Stimulated activated CD8-positive, alpha-beta memory T cell treated with anti-CD3 and anti-CD28 coated beads, Interleukin-15, amount 100 ng/mL, for 48 hours (primary cell): ENCODE measurements at regions not wholly inside any gene's neighbourhood (a gene's known extent, or its start where the extent isn't known, plus 50 kb on each side); places are given as distances from the start of the nearest gene placed in this dataset.
"Not testable (repeated sequence)": the region's sequence is repeated elsewhere in the genome, so short reads cannot be mapped to it uniquely, and the experiment has no call there.

ENCODE experiments used
- DNase-seq, 2 donors: peaks; one replicate each; pipeline ENCODE4 v3.0.0-alpha.2; 2020; ENCODE audit warnings: low read depth in 2 of 2

DNA sequence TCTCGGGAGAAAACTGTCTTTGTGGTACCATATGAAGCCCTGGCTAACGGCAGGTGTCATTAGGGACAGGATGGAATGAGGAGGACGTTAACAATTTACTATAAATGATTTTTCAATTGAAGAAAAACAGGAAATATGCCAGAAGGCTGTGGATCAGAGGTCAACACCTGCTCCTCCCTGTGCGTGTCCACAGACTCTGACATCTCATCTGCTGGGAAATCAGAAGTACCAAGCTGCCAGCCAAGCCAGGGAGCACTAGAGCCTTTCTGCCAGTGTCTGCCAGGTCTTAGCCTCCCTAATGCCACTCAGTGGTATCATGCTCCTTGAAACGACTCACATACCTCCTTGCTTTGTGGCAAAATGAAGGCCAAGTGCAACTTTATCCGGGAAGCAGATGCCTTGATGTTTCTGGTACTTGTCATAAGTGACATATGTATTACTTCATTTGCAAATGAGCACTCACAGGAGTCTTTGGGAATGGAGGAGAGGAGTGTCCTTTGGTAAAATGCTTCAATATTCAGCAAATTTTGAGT, 541.1 kb downstream of the SATB2 start:
- no peak for DNase-seq

DNA sequence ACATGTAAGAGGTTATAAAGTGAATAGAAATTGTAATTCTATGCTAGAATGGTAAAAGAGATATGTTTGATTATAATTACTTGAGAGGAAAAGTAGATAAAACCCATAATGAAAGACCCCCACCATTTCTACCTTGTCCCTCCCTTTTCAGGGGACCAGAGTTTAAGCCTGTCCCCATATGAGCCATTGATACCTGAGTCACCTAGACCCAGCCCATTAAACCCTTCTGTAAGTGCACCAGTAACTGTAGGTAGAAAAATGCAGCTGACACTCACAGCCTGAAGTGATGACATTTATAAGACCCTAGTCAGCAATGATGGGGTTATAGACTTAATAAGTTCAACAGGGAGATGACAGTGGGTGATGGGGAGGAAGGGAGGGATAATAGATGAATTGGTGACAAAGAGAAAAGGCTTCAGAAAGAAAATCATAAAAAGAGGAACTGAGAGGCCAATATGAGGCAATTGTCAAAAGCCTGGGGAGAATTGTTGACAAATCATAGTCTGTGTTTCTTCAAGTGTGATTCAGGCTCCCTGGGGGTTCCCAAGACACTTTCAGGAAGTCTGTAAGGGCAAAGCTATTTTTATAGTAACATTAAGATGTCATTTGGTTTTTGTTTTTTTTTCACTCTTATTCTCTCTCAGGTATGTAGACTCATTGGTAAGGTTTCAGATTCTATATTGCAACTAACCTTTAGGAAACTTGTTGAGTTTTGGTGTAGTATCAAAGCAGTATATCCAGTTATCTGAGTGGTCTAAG, 544.2 kb downstream of the SATB2 start:
- DNase-seq = no peak

DNA sequence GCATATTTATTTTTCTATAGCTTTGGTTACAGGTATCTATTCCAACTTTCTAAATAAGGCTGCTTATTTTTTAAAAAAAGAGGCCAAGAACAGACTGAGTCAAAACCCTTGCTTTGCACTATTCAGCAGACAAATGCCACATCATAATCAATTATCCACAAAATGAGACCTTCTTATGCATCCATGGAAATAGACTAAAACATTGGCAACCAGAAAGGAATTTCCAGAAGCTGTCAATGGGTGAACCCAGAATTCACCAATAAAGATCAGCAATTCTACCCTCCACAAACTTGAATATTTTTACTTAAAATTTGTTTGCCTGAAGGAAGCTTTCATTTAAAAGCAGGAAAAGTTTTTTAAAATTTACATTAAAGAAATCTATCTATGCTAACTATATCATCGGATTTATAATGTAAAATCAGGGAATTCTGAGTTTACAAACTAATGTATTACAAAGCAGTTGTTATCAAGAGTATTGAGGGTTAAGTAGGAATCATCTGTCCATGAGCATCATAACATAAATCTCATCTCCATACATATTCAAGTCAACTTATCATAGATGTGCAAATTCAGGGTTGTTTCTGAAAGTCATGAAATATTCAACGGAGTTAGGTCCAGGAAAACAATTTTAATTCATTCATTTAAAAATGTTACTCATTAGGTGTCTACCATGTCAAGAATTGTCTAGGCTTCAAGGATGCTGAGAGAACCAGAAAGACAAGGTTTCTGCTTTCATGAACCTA, 548.0 kb downstream of the SATB2 start:
- no peak for DNase-seq

DNA sequence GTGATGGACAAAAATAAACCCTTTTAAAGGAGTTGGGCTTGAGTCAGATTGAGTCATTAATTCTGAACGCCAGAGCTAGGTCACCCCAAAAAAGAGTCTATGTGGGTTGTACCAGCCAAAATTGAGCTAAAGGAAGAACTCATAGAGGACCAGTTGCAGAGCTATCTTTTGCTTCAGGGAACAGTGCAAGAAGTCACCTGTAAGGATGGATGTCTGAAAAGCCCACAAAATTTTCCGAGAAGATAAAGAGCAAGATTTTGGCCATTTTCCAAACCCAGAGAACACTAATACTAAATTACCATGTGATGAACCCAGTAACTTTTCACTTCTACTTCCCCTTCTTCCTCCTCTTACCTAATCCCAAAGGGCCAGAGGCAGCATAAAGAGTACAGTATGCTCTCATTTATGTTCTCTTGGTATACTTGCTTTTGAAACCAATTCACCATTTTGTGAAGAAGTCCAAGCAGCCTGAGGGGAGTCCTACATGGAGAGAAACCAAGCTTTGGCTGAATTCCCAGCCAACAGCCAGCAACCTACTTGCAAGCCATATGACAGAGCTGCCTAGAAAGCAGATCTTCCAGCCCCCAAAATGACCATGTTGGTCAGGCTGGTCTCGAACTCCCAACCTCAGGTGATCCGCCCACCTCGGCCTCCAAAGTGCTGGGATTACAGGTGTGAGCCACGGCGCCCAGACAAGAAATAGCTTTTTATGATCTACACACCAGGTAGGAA, 551.7 kb downstream of the SATB2 start:
- no peak for DNase-seq

DNA sequence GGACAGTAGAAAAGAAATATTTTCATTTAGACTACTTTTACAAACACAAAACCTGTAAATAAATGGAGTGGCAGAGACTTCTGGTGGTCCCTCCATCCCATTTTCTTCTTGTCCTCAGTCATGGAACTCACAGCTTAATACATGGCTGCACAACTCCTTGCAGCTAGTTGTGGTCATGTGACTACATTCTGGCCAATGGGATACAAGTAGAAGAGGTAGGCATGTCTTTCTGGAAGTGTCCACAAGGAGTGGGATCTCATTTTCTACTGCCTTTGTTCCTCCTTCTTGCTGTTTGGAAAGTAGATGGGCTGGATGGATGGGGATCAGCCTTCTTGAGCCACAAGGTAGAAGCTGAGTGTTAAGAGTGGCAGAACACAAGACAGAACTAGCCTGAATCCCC, 555.8 kb downstream of the SATB2 start:
- no peak for DNase-seq

DNA sequence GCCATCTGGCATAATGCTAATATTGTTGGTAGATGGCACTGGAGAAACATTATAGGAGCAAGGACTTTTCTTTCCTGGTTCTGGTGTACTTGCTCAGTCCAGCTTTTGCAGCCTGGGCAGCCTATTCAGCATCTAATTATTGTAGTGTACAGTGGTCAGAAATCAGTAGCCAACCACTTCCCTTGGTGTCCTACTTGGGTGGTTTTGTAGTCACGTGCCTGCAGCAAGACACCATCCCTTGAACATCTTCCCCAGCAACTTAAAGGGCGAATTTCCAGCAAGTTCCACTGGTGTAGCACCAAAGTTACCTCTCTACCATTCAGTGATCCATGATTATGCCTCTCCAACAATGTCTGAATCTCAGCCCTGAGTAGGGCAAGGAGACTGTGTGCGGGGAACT, 557.6 kb downstream of the SATB2 start:
- no peak for DNase-seq

DNA sequence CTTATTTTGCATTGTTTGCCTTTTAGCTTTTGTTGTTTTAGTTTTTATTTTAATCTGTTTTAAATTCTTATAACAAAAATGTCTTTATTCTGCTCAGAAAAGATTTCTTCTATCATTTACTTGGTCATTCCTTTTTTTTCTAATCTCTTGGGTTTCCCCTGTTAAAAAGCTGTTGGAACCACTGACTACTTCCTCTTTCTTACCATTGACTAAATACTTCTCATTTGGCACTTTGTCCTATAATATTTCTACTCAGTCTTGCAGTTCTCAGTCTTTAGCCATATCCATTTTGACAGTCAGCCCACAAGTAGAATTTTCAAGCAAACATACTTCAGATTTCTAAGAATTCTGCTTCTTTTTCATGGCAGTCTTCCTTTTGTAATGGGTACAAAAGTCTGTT, 567.2 kb downstream of the SATB2 start:
- no peak for DNase-seq

DNA sequence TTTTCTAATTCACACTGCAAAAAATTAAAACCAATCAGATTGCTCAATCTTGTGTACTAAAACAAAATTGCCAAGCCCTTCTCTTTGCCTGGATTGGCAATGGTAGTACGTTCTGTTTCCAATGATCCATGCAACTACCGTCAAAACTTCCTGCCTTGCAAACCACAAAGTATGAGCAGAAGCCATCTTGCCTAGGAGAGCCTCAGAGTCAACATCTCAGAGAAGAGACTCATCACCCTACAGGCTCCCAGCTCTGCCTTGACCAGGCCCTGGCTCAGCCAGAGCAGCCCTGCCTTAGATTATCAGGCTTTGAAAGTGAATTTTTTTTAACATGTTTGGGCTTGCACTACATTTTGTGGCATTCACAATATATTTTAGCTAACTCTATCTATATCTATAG, 574.1 kb downstream of the SATB2 start:
- no peak for DNase-seq

DNA sequence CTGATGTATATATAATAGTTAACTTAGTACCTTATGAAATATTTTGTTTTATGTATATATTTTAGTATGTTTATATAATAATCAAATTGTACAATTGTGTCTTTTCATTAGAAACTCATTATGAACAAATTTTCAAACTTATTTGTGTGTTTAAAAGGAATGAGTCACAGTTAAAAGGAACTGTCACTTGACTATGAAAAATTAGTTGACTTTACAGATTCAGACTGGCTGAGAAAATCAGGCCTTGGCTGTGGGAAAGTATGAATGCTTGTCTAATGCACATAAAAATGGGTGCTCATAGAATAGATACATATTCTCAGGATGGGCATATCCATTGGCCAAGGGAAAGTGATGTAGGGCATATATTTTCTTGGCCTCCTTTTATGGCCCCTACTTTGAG, 576.8 kb downstream of the SATB2 start:
- no peak for DNase-seq

DNA sequence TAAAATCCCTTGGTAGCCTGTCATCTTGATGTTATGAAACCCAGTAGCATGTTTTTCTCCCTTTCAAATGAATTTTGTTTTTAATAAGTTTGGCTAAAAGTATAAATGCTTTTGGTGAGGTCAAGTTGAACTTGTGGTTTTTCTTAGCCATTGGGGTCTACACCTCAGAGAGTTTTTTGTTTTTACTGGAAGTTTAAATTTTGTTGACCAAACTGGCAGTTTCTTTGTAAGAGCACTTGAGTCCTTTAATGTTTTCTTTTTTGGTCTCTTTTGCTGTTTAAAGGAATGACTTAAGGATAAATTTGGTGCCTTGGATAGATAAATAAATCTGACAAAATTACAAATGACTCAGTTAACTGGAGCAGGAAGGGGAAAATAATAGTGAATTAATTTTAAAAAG, 577.3 kb downstream of the SATB2 start:
- no peak for DNase-seq

DNA sequence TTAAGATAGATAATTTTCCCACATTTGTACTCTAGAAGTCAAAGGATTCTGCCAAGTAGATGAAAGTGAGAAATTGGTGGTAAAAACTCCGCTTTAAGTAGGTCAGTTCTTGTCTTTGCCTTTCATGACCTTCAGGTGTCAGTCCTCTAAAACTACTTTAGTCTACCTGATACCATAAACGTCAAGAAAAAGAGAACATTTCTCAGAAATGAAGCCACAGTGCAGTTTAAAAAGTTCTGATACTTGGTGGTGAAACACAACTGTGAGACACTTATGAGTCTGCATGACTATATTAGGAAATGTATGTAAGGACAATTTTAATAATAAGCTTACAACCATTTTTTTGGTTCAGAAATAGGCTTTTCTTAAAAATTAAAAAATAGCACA, 583.3 kb downstream of the SATB2 start:
- no peak for DNase-seq

DNA sequence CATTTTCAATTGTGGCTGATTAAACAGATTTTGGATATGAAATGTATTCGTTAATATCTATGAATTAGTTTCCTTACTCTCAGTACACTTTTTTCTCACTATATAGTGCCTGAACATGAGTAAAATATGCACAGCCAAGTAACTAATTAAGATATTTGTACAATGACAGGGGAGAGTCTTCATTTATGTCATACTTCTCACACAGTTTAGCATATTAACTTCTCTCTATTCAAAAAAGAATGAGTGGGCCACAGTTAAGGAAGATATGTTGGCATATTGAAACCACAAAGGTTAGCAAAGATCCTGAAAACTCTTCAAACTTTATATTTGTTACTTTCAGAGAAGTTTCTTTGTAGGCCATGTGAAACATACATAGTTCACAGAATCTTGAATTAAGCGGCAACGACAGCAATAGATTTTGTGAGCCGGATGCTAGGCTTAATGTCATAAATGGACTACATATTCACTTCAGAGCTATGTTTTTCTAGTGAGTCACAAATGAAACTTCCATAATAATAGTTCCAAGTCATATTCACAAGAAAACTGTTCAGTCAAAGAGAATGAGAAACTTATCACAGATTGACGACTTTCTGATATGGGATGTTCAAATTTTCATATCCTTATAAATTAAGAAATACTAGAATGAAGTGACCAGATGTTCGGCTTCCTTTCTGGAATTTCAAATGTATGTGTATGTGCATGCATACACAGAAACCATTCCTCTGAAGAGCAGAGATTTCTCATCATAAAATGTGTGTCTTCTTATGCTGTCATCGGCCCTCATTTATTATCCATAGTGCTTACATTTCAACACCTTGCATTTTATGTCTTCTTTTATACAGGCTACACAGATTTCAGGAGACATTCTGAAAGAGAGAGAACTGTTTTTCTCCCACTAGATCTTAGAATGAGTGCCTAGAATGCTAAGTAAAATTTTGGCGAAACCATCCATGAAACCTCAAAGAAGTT, 584.0 kb downstream of the SATB2 start:
- DNase-seq = no peak

DNA sequence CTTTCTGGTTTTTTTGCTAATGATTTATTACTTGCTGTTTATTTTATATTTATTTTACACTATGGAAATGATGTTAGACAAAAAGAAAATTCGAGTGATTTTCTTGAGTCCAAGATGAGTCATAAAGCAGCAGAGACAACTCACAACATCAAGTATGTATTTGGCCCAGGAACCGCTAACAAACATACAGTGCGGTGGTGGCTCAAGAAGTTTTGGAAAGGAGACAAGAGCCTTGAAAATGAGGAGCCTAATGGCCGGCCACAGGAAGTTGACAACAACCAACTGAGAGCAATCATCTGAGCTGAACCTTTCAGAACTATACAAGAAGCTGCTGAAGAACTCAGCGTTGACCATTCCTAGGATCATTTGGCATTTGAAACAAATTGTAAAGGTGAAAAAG, 594.1 kb downstream of the SATB2 start:
- DNase-seq = no peak

DNA sequence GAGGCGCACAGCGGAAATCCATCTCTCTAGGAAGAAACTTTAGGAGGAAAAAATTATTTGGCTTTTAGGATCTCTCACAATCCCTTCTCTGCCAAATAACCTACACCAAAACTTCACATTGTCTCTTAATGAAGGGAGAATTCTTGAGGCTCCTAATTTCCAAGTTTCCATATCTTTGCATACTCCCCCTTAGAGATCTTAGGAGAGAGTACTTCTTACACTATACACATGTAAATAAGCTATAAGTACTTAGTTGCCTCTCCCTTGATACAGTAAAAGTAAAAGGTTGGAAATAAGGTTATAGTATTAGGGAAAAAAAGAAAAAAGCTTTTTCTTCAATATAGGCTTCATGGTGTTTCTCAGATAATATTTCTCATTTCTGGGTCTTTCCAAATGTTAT, 596.7 kb downstream of the SATB2 start:
- DNase-seq = no peak

DNA sequence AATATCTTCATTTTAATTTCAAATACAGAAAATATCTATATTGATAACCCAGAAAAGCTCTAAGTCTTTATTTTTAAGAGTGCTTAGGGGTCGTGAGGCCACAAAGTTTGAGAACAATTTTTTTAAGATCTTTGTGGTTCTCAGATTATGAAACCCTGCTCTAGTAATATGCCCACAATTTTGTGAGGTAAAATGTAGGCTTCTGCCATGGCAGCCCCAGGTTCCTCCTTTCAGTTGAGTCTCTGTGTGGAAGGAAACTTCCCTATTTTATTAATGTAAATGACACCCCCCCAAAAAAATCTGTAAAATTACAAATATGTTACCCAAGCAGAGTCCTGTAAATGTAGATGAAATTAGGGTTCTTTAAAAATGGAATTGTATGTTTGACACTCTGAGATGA, 600.5 kb downstream of the SATB2 start:
- no peak for DNase-seq

DNA sequence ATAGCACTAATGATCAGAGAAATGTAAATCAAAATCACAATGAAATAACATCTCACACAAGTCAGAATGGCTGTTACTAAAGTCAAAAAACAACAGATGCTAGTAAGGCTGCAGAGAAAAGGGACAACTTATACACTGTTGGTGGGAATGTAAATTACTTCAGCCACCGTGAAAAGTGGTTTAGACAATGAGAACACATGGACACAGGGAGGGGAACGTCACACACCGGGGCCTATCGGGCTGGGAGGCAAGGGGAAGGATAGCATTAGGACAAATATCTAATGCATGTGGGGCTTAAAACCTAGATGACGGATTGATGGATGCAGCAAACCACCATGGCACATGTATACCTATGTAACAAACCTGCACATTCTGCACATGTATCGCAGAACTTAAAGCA, 602.0 kb downstream of the SATB2 start:
- not testable (repeated sequence) for DNase-seq

DNA sequence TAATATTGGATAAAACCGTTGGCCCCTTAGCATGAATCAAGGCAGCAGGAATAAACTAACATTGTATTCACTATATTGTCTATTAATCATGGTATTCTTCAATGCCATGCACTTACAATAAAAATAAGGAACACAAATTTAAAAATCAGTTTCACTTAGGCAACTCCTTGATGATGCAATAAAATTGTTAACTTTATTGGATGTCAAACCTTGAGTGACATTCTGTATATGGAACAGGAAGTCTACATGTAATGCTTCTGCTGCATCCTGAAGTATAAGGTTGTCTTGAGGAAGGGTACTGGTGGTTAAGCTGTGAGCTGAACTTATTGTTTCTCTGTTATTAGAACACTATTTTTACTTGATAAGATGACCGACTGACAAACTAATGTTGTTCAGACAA, 605.5 kb downstream of the SATB2 start:
- no peak for DNase-seq

DNA sequence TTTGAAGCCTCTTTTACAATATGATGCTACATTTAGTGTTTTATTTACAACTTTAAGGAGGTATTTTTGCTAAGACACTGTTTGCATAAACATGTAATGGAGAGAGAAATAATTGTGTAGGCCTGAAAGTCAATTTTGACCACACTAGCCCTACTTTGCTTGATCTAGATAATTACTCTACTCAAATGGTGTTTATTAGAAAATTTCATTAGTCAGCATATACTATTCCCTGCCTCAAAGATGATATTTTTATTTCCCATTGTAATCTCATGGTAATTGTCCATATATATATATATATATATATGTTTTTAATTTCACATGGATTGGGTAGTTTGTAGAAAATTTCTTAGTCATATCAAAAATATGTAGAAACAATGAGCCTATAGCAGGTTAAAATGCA, 632.2 kb downstream of the SATB2 start:
- no peak for DNase-seq

DNA sequence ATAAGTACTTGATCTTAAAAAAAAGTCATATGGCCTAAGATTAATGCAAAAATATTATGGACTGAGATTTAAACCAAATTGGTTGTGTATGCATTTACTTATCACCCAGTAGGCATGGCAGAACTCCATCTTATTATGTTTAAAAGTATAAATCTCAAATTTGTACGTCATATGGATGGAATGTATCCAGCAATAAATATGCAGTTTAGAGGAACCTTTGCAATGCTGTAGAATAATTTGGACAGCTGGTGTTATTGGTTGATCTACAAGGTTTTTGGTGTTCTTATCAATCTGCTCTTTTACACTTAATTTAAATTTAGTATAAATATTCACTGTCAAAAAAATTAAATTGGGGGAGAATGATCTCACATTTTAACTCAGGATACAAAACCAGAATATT, 640.2 kb downstream of the SATB2 start:
- DNase-seq = no peak

DNA sequence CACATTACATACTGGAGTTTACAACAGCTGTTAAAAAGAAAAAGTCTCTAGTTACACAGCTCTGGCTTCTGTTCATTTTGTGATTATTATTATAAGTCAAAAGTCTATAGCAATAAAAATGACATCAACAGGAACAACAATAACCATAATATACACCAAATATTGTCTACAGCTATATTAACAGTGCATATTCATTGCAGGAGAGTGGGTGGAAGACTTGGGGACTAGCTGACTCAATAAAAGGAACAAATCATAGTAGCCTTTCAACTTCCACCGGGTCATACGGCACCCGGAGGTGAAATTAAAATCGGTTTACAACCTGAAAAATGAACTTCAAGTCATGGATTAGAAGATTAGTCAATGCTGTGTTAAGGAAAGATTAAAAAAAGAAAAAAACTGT, 642.1 kb downstream of the SATB2 start:
- DNase-seq = no peak

DNA sequence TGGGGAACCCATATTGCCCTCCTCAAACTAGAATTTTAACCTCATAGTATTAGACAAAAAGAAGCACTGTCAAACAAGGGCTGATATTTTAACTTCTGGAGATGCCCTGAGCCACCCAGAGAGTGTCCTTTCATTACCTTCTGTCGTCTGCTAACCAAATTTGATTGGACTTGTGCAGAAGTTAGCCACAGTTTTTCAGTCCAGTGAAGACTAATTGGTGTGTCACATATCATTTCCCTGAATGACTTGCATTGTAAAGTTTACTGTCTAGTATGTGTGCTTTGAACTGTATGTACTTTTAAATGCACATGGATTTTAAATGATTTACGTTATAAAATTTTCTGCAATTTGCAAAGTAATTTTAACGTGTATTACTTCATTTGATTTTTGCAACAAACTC, 646.5 kb downstream of the SATB2 start:
- no peak for DNase-seq

DNA sequence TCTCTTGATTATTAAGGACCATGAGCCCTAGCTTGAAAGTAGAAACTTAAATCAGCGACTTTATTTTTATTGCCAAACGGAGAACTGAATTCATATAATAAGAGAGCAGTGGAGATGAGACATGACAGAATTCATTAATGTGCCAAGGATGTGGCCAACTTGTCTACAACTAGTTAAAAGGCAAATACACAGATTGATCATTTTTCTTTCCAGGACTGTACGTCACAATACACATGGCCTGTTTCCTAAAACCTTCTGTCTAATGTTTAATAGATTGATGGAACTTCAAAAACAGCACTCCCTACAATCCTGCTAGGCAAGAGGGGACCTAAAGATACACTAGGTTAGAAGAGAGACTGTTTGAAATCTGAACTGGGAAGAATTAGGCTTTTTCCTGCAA, 647.8 kb downstream of the SATB2 start:
- no peak for DNase-seq
